ENCODE measurements at regions not wholly inside any gene's neighbourhood (a gene's known extent, or its start where the extent isn't known, plus 50 kb on each side); places are given as distances from the start of the nearest gene placed in this dataset.

DNA sequence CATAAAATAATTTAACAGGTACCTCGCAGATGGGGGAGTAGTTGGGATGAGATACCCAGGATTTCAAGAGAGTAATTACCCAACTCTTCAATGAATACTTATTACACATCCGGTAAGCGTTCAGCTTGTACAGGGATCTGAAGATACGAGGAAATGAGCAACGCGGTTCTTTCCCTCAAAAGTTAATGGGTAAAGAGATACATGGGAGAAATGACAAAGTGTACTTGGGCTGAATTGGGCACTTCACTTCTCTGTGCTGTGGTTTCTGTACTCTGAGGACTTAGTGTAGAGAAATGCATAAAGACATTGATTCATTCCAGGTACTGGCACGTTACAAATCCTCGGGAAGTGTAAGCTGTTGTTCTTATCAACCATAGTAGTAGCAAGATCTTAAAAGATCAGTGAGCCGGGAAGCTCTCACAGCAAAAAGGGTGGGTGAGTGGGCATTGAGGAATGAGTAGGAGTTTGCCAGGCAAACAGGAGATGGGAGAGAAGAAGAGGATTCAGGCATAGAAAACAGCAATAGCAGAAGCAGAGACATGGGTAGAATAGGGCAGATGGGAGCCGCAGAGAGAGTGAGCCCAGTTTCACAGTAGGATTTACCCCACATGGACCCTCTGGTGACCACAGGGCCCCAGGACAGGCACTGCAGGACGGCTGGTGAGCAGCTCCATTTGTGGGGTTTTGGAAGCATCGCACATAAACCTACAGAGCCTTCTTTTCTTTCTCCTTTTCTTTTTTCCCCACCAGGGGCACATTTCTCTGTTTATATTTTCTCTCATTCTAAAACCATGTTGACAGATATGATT is 304.3 kb upstream of the PITRM1 start:
- DNase-seq (ENCODE audit: low read depth): no peak
- no peak for TF ChIP-seq MYC (IDR thresholded peaks at IDR 0.05; ENCODE audit: low read depth, low read length)
- TF ChIP-seq MAX (IDR thresholded peaks at IDR 0.05; ENCODE audit: low read depth, low read length): no peak
- no peak for TF ChIP-seq CTCF (IDR thresholded peaks at IDR 0.05; ENCODE audit: low read depth, low read length)
- TF ChIP-seq POLR2A (IDR thresholded peaks at IDR 0.05; ENCODE audit: extremely low read depth, insufficient read length): no peak
- H3K4me3 ChIP-seq (ENCODE audit: low read depth, low read length): no peak overlapping the region

DNA sequence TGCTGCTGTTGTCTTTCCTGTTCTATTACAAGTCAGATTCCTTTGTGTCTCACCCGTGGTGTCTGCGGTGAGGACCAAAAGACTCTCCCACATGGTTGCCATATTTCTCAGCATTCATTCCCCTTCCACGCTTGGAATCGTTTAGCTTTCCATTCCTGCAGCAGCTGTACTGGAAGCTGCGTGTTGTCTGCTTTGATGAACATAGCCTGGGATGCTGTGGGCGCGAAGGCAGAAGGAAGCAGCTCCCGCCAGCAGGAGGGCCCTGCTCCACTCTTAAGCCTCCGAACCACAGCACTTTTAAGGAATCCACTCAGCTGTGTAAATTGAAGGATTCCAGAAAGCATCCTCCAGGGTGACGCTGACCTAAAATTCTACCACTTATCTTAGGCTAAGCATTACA is 303.6 kb upstream of the PITRM1 start:
- H3K4me3 ChIP-seq (ENCODE audit: low read depth, low read length): no peak overlapping the region
- TF ChIP-seq POLR2A (IDR thresholded peaks at IDR 0.05; ENCODE audit: extremely low read depth, insufficient read length) (no peak), CTCF (IDR thresholded peaks at IDR 0.05; ENCODE audit: low read depth, low read length) (no peak)
- no peak for DNase-seq (ENCODE audit: low read depth)

- H3K4me3 ChIP-seq (ENCODE audit: low read depth, low read length): no peak overlapping the region
- DNase-seq (ENCODE audit: low read depth): no peak
- TF ChIP-seq POLR2A (IDR thresholded peaks at IDR 0.05; ENCODE audit: extremely low read depth, insufficient read length): no peak
- TF ChIP-seq MAX (IDR thresholded peaks at IDR 0.05; ENCODE audit: low read depth, low read length): no peak
- no peak for TF ChIP-seq CTCF (IDR thresholded peaks at IDR 0.05; ENCODE audit: low read depth, low read length)
- TF ChIP-seq MYC (IDR thresholded peaks at IDR 0.05; ENCODE audit: low read depth, low read length): no peak
Measured at GRCh38 chr10:3475367-3475766, 302.8 kb upstream of the PITRM1 start.

GRCh38 chr10:3474266-3474665 is 301.7 kb upstream of the PITRM1 start:
- no peak overlapping the region for H3K4me3 ChIP-seq (ENCODE audit: low read depth, low read length)
- DNase-seq (ENCODE audit: low read depth): no peak
- TF ChIP-seq MYC (IDR thresholded peaks at IDR 0.05; ENCODE audit: low read depth, low read length) (no peak), CTCF (IDR thresholded peaks at IDR 0.05; ENCODE audit: low read depth, low read length) (no peak), POLR2A (IDR thresholded peaks at IDR 0.05; ENCODE audit: extremely low read depth, insufficient read length) (no peak), MAX (IDR thresholded peaks at IDR 0.05; ENCODE audit: low read depth, low read length) (no peak)

- TF ChIP-seq MYC (IDR thresholded peaks at IDR 0.05; ENCODE audit: low read depth, low read length) (no peak), CTCF (IDR thresholded peaks at IDR 0.05; ENCODE audit: low read depth, low read length) (no peak), POLR2A (IDR thresholded peaks at IDR 0.05; ENCODE audit: extremely low read depth, insufficient read length) (no peak), MAX (IDR thresholded peaks at IDR 0.05; ENCODE audit: low read depth, low read length) (no peak)
- no peak overlapping the region for H3K4me3 ChIP-seq (ENCODE audit: low read depth, low read length)
- no peak for DNase-seq (ENCODE audit: low read depth)
Measured at GRCh38 chr10:3473271-3473670, 300.7 kb upstream of the PITRM1 start.
